Neuronal stem cell (in vitro differentiated cells): ENCODE measurements at regions not wholly inside any gene's neighbourhood (a gene's known extent, or its start where the extent isn't known, plus 50 kb on each side); places are given as distances from the start of the nearest gene placed in this dataset.

Source experiments
- DNase-seq: peaks from one replicate; pipeline ENCODE4 v3.0.0-alpha.2; 2013; ENCODE audit warnings: low spot score
- H2AFZ ChIP-seq: one replicate; pipeline ENCODE4 v1.6.1; 2013; ENCODE audit warnings: mild to moderate bottlenecking, low read length, inconsistent platforms
- H2AK5ac ChIP-seq: 2 replicates; pipeline ENCODE4 v1.6.1; 2013; ENCODE audit warnings: low read depth, mild to moderate bottlenecking, inconsistent platforms, low read length, moderate library complexity, mixed read lengths
- H2BK120ac ChIP-seq: 2 replicates; pipeline ENCODE4 v1.6.1; 2013; ENCODE audit warnings: low read depth, mild to moderate bottlenecking, inconsistent platforms, low read length, moderate library complexity, mixed read lengths
- H2BK12ac ChIP-seq: one replicate; pipeline ENCODE4 v1.6.1; 2013; ENCODE audit warnings: low read length, inconsistent platforms
- H2BK15ac ChIP-seq: 2 replicates; pipeline ENCODE4 v1.6.1; 2013; ENCODE audit warnings: mild to moderate bottlenecking, low read length, inconsistent platforms, mixed read lengths
- H2BK5ac ChIP-seq: one replicate; pipeline ENCODE4 v1.6.1; 2013; ENCODE audit warnings: inconsistent platforms, mild to moderate bottlenecking, low read length, moderate library complexity
- H3K14ac ChIP-seq: one replicate; pipeline ENCODE4 v1.6.1; 2013; ENCODE audit warnings: low read length, inconsistent platforms
- H3K18ac ChIP-seq: 2 replicates; pipeline ENCODE4 v1.6.1; 2013; ENCODE audit warnings: low read length, inconsistent platforms
- H3K23ac ChIP-seq: 2 replicates; pipeline ENCODE4 v1.6.1; 2013; ENCODE audit warnings: low read depth, mild to moderate bottlenecking, mixed read lengths, low read length, inconsistent platforms; ENCODE audit not compliant: poor library complexity
- H3K27ac ChIP-seq: replicated peaks from 3 replicates; pipeline ENCODE4 v1.5.1; 2013; ENCODE audit warnings: low read length, inconsistent platforms
- H3K27me3 ChIP-seq, 3 experiments: 2 replicates each; pipeline ENCODE4 v1.6.1; 2013; ENCODE audit warnings: low read length in 3 of 3, mild to moderate bottlenecking in 2 of 3, inconsistent platforms in 1 of 3, low read depth in 1 of 3, mixed read lengths in 1 of 3, moderate library complexity in 1 of 3; ENCODE audit not compliant: control insufficient read depth in 3 of 3, insufficient read depth in 3 of 3
- H3K36me3 ChIP-seq, 2 donors: replicated peaks in 1 of 2; 2 replicates each; pipeline ENCODE4 v1.6.1; 2013; ENCODE audit warnings: low read length in 2 of 2; ENCODE audit not compliant: control insufficient read depth in 2 of 2, insufficient read depth in 2 of 2
- H3K4ac ChIP-seq: 2 replicates; pipeline ENCODE4 v1.6.1; 2013; ENCODE audit warnings: inconsistent platforms, mild to moderate bottlenecking, low read length, moderate library complexity
- H3K4me1 ChIP-seq, 2 donors: 1 replicate in 1 of 2; 2 replicates in 1 of 2; pipeline ENCODE4 v1.6.1; 2013; ENCODE audit warnings: low read length in 2 of 2, low read depth in 1 of 2; ENCODE audit not compliant: control insufficient read depth in 2 of 2, insufficient read depth in 1 of 2
- H3K4me2 ChIP-seq: one replicate; pipeline ENCODE4 v1.6.1; 2013; ENCODE audit warnings: mild to moderate bottlenecking, low read length, inconsistent platforms; ENCODE audit not compliant: insufficient read depth, poor library complexity, severe bottlenecking
- H3K4me3 ChIP-seq, 2 donors: 2 replicates each; pipeline ENCODE4 v1.5.1; 2013; ENCODE audit warnings: low read length in 2 of 2, mild to moderate bottlenecking in 2 of 2, inconsistent platforms in 1 of 2, moderate library complexity in 1 of 2
- H3K79me1 ChIP-seq: one replicate; pipeline ENCODE4 v1.6.1; 2013; ENCODE audit warnings: low read depth, mild to moderate bottlenecking, inconsistent platforms, low read length, moderate library complexity
- H3K9ac ChIP-seq: one replicate; pipeline ENCODE4 v1.6.1; 2013; ENCODE audit warnings: mild to moderate bottlenecking, low read depth, low read length, inconsistent platforms; ENCODE audit not compliant: poor library complexity
- H3K9me3 ChIP-seq, 2 donors: replicated peaks in 1 of 2; 2 replicates each; pipeline versions ENCODE3 to v1.6.1; 2013; ENCODE audit warnings: low read length in 2 of 2, mild to moderate bottlenecking in 2 of 2, inconsistent platforms in 1 of 2, low read depth in 1 of 2, mixed read lengths in 1 of 2, moderate library complexity in 1 of 2; ENCODE audit not compliant: control insufficient read depth in 2 of 2, insufficient read depth in 1 of 2
- H4K8ac ChIP-seq: one replicate; pipeline ENCODE4 v1.6.1; 2013; ENCODE audit warnings: low read depth, mild to moderate bottlenecking, inconsistent platforms, low read length, moderate library complexity
- H4K91ac ChIP-seq: one replicate; pipeline ENCODE4 v1.6.1; 2013; ENCODE audit warnings: low read length, low read depth, mild to moderate bottlenecking, inconsistent platforms; ENCODE audit not compliant: poor library complexity
- WGBS, 2 donors: extraction: QIAGEN DNeasy Blood & Tissue Kit; methylation state at CpG; one replicate each; pipeline ENCODE4 v1.1.7; 2013; ENCODE audit warnings: missing lambda C conversion rate in 2 of 2, mixed read lengths in 1 of 2; ENCODE audit not compliant: insufficient read length in 2 of 2, insufficient replicate concordance in 1 of 2; ENCODE audit errors: extremely low coverage in 2 of 2; 5-methylcytosine and 5-hydroxymethylcytosine counted together

DNA sequence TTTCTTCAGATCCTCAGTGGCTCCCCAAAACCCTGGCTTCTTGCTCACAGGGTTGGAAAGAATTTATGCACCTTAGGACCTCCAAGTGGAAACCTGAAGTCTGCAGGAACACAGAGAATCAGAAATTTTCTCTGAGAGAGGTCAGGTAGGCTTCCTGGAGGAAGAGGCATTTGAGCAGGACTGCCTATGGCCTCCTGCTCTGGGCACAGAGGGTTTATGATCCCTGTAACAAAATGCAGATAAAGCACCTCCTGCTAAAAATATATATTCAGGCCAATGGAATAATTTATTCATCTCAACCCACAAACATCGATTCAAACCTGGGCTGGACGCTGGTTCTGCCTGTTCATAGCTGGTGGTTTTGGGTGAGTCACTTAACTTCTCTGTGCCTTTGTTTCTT lies 68.1 kb upstream of the FGF3 start:
- no peaks in the 10 kb centered on the region for H3K36me3 ChIP-seq
- no peak overlapping the region for H2AK5ac ChIP-seq
- no peak overlapping the region for H3K4me2 ChIP-seq
- no peaks in the 10 kb centered on the region for H3K79me1 ChIP-seq
- no peaks in the 10 kb centered on the region for H3K9me3 ChIP-seq
- no CpG with 5 or more reads among the region's 2 CpGs for WGBS, 2 donors
- no peak overlapping the region for H3K4me3 ChIP-seq
- peaks cover 0 to 25% (median 11%) of the 10 kb centered on the region in 3 experiments for H3K27me3 ChIP-seq
- no peak overlapping the region for H3K27ac ChIP-seq
- H3K9ac ChIP-seq = no peak overlapping the region
- no peak for DNase-seq
- no peak overlapping the region for H2BK12ac ChIP-seq
- no peak overlapping the region for H3K18ac ChIP-seq
- H3K23ac ChIP-seq = no peak overlapping the region
- no peak overlapping the region for H2BK5ac ChIP-seq
- no peak overlapping the region for H3K4ac ChIP-seq
- H2BK120ac ChIP-seq = no peak overlapping the region
- no peak overlapping the region for H2BK15ac ChIP-seq
- H3K4me1 ChIP-seq = peaks cover 8 to 11% of the 10 kb centered on the region in 2 donors
- H3K14ac ChIP-seq = no peak overlapping the region
- H2AFZ ChIP-seq = no peak overlapping the region
- H4K91ac ChIP-seq = no peak overlapping the region
- H4K8ac ChIP-seq = no peak overlapping the region

DNA sequence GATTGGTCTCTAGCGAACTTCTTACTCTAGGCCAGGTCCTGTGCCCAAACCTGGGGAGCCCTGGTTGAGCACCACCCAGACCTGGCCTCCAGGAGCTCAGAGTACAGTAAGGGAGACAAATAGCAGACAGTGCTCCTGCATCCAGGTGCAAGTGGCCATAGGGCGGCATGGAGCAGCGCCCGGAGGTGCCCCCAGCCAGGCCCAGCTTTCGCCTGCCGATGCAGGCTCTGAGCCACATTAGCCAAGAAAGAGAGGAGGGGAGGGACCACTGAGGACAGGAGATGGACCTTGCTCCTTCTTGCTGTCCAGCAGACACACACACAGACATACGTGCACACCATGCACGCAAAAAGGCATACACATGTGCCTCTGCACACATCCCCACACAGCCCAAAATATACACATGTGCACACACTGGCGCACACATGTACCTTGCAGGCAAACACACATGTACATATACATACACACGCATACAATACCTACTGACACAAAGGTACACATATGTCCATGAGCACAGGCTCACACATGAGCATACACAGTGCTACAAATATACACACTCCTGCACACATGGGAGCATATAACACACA lies 68.7 kb upstream of the FGF3 start:
- Histone ChIP-seq H3K4me2 (no peak overlapping the region), H2BK5ac (no peak overlapping the region), H3K4me1 (peaks cover 8 to 11% of the 10 kb centered on the region in 2 donors), H2AFZ (no peak overlapping the region), H2AK5ac (peak overlapping the region; percentile 40), H4K91ac (no peak overlapping the region), H3K79me1 (no peaks in the 10 kb centered on the region), H2BK12ac (no peak overlapping the region), H2BK120ac (no peak overlapping the region), H3K27ac (no peak overlapping the region), H3K18ac (peak overlapping the region; percentile 54), H3K36me3 (no peaks in the 10 kb centered on the region), H4K8ac (no peak overlapping the region), H3K23ac (peak overlapping the region; percentile 2), H3K9me3 (no peaks in the 10 kb centered on the region), H3K4ac (no peak overlapping the region), H2BK15ac (peak overlapping the region; percentile 33), H3K14ac (no peak overlapping the region), H3K27me3 (peaks cover 0 to 28% (median 11%) of the 10 kb centered on the region in 3 experiments), H3K9ac (peak overlapping the region; percentile 13), H3K4me3 (peak overlapping the region in 1 of 2 donors; percentile 16)
- no CpG with 5 or more reads among the region's 10 CpGs for WGBS, 2 donors
- DNase-seq = no peak

DNA sequence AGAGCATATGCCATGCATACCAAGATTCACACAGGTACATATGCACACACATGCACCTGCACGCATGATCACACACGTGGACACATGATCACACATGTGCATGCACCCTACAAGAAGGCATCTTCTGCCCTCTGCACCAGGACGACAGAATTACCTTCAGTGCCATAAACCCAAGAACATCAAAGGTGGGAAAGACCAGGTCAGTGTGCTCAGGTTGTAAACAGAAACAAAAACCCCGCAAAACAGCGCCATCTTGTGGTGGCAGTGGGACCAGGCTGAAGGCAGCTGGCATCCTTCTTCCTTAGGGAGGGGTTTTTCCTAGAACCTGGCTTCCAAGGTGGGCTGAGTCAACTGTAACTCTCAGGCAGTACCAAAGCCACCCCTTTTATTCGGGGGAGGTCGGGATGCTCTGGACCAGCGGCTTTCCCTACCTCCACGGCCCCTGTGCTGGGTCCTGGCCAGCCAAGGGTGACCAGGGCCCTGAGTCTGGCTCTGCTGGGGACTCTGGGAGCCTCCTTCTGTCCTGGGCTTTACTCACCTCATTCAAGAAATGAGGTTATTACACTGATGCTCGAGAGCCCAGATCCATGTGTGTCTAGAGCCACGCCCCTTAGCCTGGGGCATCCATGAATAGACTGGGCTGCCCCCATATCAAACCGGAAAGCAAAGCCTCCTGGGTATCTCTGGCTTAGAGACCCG lies 69.4 kb upstream of the FGF3 start:
- H3K23ac ChIP-seq = no peak overlapping the region
- peak overlapping the region in 1 of 2 donors; percentile 0 for H3K4me3 ChIP-seq
- peak overlapping the region; percentile 7 for H2BK12ac ChIP-seq
- H3K18ac ChIP-seq = peak overlapping the region; percentile 41
- no peak overlapping the region for H4K8ac ChIP-seq
- no peak overlapping the region for H2AK5ac ChIP-seq
- H3K27me3 ChIP-seq = peaks cover 0 to 30% (median 11%) of the 10 kb centered on the region in 3 experiments
- peaks cover 8 to 11% of the 10 kb centered on the region in 2 donors for H3K4me1 ChIP-seq
- WGBS, 2 donors = no CpG with 5 or more reads among the region's 13 CpGs
- no peak overlapping the region for H3K4me2 ChIP-seq
- H4K91ac ChIP-seq = no peak overlapping the region
- H3K4ac ChIP-seq = no peak overlapping the region
- peak overlapping the region; percentile 25 for H3K14ac ChIP-seq
- H2BK120ac ChIP-seq = no peak overlapping the region
- no peaks in the 10 kb centered on the region for H3K9me3 ChIP-seq
- H3K27ac ChIP-seq = no peak overlapping the region
- peak overlapping the region; percentile 13 for H3K9ac ChIP-seq
- no peaks in the 10 kb centered on the region for H3K36me3 ChIP-seq
- H2AFZ ChIP-seq = no peak overlapping the region
- no peak overlapping the region for H2BK15ac ChIP-seq
- DNase-seq = peak; percentile 83
- no peaks in the 10 kb centered on the region for H3K79me1 ChIP-seq
- H2BK5ac ChIP-seq = no peak overlapping the region
